ENCODE measurements at regions not wholly inside any gene's neighbourhood (a gene's known extent, or its start where the extent isn't known, plus 50 kb on each side); places are given as distances from the start of the nearest gene placed in this dataset.

- DNase-seq, result no peak
Measured at GRCh38 chr7:22655781-22656180, 71.2 kb upstream of the IL6 start.

- DNase-seq, result no peak
Measured at GRCh38 chr7:22654831-22655230, 72.2 kb upstream of the IL6 start.

- no peak for DNase-seq
Measured at GRCh38 chr7:22653951-22654350, 73.0 kb upstream of the IL6 start.

GRCh38 chr7:22651534-22652243 lies 75.3 kb upstream of the IL6 start:
- DNase-seq, result no peak

GRCh38 chr7:22651036-22651435 lies 76.0 kb upstream of the IL6 start:
- DNase-seq, result no peak

- no peak for DNase-seq
Measured at GRCh38 chr7:22649686-22650085, 77.3 kb upstream of the IL6 start.

GRCh38 chr7:22647451-22648257 lies 79.3 kb upstream of the IL6 start:
- no peak for DNase-seq

- DNase-seq, result no peak
Measured at GRCh38 chr7:22645418-22646181, 81.4 kb upstream of the IL6 start.

GRCh38 chr7:22642454-22642853 lies 84.5 kb upstream of the IL6 start:
- no peak for DNase-seq

- no peak for DNase-seq
Measured at GRCh38 chr7:22640269-22640668, 86.7 kb upstream of the IL6 start.

GRCh38 chr7:22639396-22639795 lies 87.6 kb upstream of the IL6 start:
- DNase-seq, result no peak

- no peak for DNase-seq
Measured at GRCh38 chr7:22635349-22635748, 91.7 kb upstream of the IL6 start.

GRCh38 chr7:22633954-22634474 lies 93.0 kb upstream of the IL6 start:
- no peak for DNase-seq

GRCh38 chr7:22633286-22633953 lies 93.6 kb upstream of the IL6 start:
- DNase-seq, result no peak

GRCh38 chr7:22632674-22633073 lies 94.3 kb upstream of the IL6 start:
- no peak for DNase-seq

GRCh38 chr7:22631730-22632129 lies 95.3 kb upstream of the IL6 start:
- DNase-seq, result no peak

- DNase-seq, result no peak
Measured at GRCh38 chr7:22630069-22630468, 96.9 kb upstream of the IL6 start.

- no peak for DNase-seq
Measured at GRCh38 chr7:22629056-22629455, 97.9 kb upstream of the IL6 start.

GRCh38 chr7:22628112-22628511 lies 98.9 kb upstream of the IL6 start:
- DNase-seq, result peak; percentile 32

- no peak for DNase-seq
Measured at GRCh38 chr7:22627136-22627535, 99.9 kb upstream of the IL6 start.

- DNase-seq, result no peak
Measured at GRCh38 chr7:22625251-22625650, 101.7 kb upstream of the IL6 start.

GRCh38 chr7:22624781-22625180 lies 102.2 kb upstream of the IL6 start:
- DNase-seq, result no peak
